NT2/D1 (cell line): ENCODE measurements at regions not wholly inside any gene's neighbourhood (a gene's known extent, or its start where the extent isn't known, plus 50 kb on each side); places are given as distances from the start of the nearest gene placed in this dataset.

ENCODE experiments used
- DNase-seq: peaks from one replicate; pipeline ENCODE4 v3.0.0-alpha.2; 2011; ENCODE audit warnings: low read depth, low spot score
- H3K27me3 ChIP-seq: 2 replicates; pipeline ENCODE4 v1.6.0; 2011; ENCODE audit warnings: mild to moderate bottlenecking; ENCODE audit not compliant: insufficient read length, insufficient read depth
- H3K36me3 ChIP-seq: 2 replicates; pipeline ENCODE4 v1.6.1; 2011; ENCODE audit warnings: mild to moderate bottlenecking, low read length, mixed read lengths; ENCODE audit not compliant: insufficient read depth, insufficient read length
- H3K4me1 ChIP-seq: 2 replicates; pipeline ENCODE4 v1.5.1; 2011; ENCODE audit not compliant: insufficient read depth, insufficient read length
- H3K4me3 ChIP-seq: 2 replicates; pipeline ENCODE4 v1.5.1; 2011; ENCODE audit warnings: low read depth; ENCODE audit not compliant: insufficient read length
- H3K9ac ChIP-seq: 2 replicates; pipeline ENCODE4 v1.6.0; 2011; ENCODE audit warnings: low read depth; ENCODE audit not compliant: insufficient read length
- H3K9me3 ChIP-seq: 2 replicates; pipeline ENCODE4 v1.5.1; 2011; ENCODE audit warnings: mild to moderate bottlenecking, low read length; ENCODE audit not compliant: insufficient read depth
- SUZ12 ChIP-seq: IDR thresholded peaks from 2 replicates; pipeline ENCODE4 v1.6.1; 2011; ENCODE audit not compliant: insufficient read length, insufficient read depth; ENCODE audit errors: extremely low read depth
- YY1 ChIP-seq: IDR thresholded peaks from 2 replicates; pipeline ENCODE4 v1.6.1; 2011; ENCODE audit not compliant: insufficient read length, insufficient read depth
- ZNF274 ChIP-seq: IDR thresholded peaks from 2 replicates; pipeline ENCODE4 v1.6.1; 2011; ENCODE audit warnings: mild to moderate bottlenecking, low read depth, low read length

GRCh38 chr3:56883828-56884227 is 82.1 kb upstream of the ARHGEF3 start:
- Histone ChIP-seq H3K4me1 (no peaks in the 10 kb centered on the region), H3K9ac (no peak overlapping the region), H3K27me3 (no peaks in the 10 kb centered on the region), H3K4me3 (no peak overlapping the region), H3K36me3 (no peaks in the 10 kb centered on the region), H3K9me3 (no peaks in the 10 kb centered on the region)
- TF ChIP-seq ZNF274: no peak
- no peak for TF ChIP-seq YY1
- TF ChIP-seq SUZ12: no peak
- no peak for DNase-seq

GRCh38 chr3:56882896-56883295 is 81.1 kb upstream of the ARHGEF3 start:
- no peaks in the 10 kb centered on the region for H3K4me1 ChIP-seq
- H3K36me3 ChIP-seq: no peaks in the 10 kb centered on the region
- TF ChIP-seq SUZ12: no peak
- TF ChIP-seq YY1: no peak
- TF ChIP-seq ZNF274: no peak
- no peaks in the 10 kb centered on the region for H3K27me3 ChIP-seq
- H3K9ac ChIP-seq: no peak overlapping the region
- DNase-seq: no peak
- H3K9me3 ChIP-seq: no peaks in the 10 kb centered on the region
- no peak overlapping the region for H3K4me3 ChIP-seq

- no peaks in the 10 kb centered on the region for H3K9me3 ChIP-seq
- H3K4me3 ChIP-seq: no peak overlapping the region
- DNase-seq: no peak
- TF ChIP-seq SUZ12: no peak
- TF ChIP-seq YY1: no peak
- no peak for TF ChIP-seq ZNF274
- H3K4me1 ChIP-seq: no peaks in the 10 kb centered on the region
- no peaks in the 10 kb centered on the region for H3K27me3 ChIP-seq
- no peaks in the 10 kb centered on the region for H3K36me3 ChIP-seq
- no peak overlapping the region for H3K9ac ChIP-seq
Observed at GRCh38 chr3:56881841-56882240, 80.1 kb upstream of the ARHGEF3 start.

- H3K36me3 ChIP-seq: no peaks in the 10 kb centered on the region
- no peak for DNase-seq
- no peak for TF ChIP-seq ZNF274
- no peak for TF ChIP-seq YY1
- no peak for TF ChIP-seq SUZ12
Observed at GRCh38 chr3:56880720-56881575, 79.2 kb upstream of the ARHGEF3 start.

GRCh38 chr3:56879436-56880215 is 77.9 kb upstream of the ARHGEF3 start:
- DNase-seq: no peak
- Histone ChIP-seq H3K9ac (no peak overlapping the region), H3K27me3 (no peaks in the 10 kb centered on the region), H3K9me3 (no peaks in the 10 kb centered on the region), H3K4me1 (no peaks in the 10 kb centered on the region), H3K4me3 (no peak overlapping the region), H3K36me3 (no peaks in the 10 kb centered on the region)
- TF ChIP-seq YY1 (no peak), SUZ12 (no peak), ZNF274 (no peak)

More at GRCh38 chr3:56880720-56881575, 79.2 kb upstream of the ARHGEF3 start:
- Histone ChIP-seq H3K4me1 (no peaks in the 10 kb centered on the region), H3K9me3 (no peaks in the 10 kb centered on the region), H3K9ac (no peak overlapping the region), H3K27me3 (no peaks in the 10 kb centered on the region), H3K4me3 (no peak overlapping the region)

- H3K27me3 ChIP-seq: no peaks in the 10 kb centered on the region
Observed at GRCh38 chr3:56878074-56878473, 76.3 kb upstream of the ARHGEF3 start.

GRCh38 chr3:56876916-56877315 is 75.2 kb upstream of the ARHGEF3 start:
- Histone ChIP-seq H3K4me1 (no peaks in the 10 kb centered on the region), H3K4me3 (no peak overlapping the region), H3K27me3 (no peaks in the 10 kb centered on the region), H3K9ac (no peak overlapping the region), H3K36me3 (no peaks in the 10 kb centered on the region), H3K9me3 (no peaks in the 10 kb centered on the region)
- no peak for DNase-seq
- TF ChIP-seq ZNF274: no peak
- no peak for TF ChIP-seq SUZ12
- TF ChIP-seq YY1: no peak

More at GRCh38 chr3:56878074-56878473, 76.3 kb upstream of the ARHGEF3 start:
- Histone ChIP-seq H3K9me3 (no peaks in the 10 kb centered on the region), H3K4me3 (no peak overlapping the region), H3K36me3 (no peaks in the 10 kb centered on the region), H3K4me1 (no peaks in the 10 kb centered on the region), H3K9ac (no peak overlapping the region)
- DNase-seq: no peak
- no peak for TF ChIP-seq SUZ12
- TF ChIP-seq ZNF274: no peak
- no peak for TF ChIP-seq YY1
